GM18520 (cell line): ENCODE measurements at regions not wholly inside any gene's neighbourhood (a gene's known extent, or its start where the extent isn't known, plus 50 kb on each side); places are given as distances from the start of the nearest gene placed in this dataset.

Experiments used
- ATAC-seq: cut with Tn5 transposase; IDR thresholded peaks from one replicate; pipeline ENCODE4 v1.9.1; 2021; ENCODE audit not compliant: unreplicated experiment

- no peak for ATAC-seq
These were observed 334.7 kb downstream of the IRS2 start for GRCh38 chr13:109451726-109452125.

GRCh38 chr13:109448629-109449028 is 337.8 kb downstream of the IRS2 start:
- no peak for ATAC-seq

- no peak for ATAC-seq
These were observed 338.7 kb downstream of the IRS2 start for GRCh38 chr13:109447667-109448066.

DNA sequence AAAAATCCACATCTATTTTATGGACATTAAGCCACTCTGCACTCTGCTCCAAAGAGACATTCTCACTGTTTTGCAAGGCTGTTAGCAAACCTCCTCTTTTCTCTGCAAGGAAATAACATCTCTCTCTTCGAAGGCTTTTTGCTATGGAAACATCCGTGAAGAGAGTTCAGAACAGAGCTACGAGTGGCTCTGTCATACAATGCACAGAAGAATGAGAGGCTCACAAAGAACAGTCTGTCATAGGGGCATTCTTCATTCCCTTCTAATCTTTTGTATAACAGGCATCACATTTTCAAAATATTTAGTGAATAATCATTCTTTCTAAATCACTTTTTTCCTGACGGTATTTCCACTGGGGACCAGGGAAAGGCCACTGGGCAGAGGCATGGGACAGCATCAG is 346.1 kb downstream of the IRS2 start:
- no peak for ATAC-seq

DNA sequence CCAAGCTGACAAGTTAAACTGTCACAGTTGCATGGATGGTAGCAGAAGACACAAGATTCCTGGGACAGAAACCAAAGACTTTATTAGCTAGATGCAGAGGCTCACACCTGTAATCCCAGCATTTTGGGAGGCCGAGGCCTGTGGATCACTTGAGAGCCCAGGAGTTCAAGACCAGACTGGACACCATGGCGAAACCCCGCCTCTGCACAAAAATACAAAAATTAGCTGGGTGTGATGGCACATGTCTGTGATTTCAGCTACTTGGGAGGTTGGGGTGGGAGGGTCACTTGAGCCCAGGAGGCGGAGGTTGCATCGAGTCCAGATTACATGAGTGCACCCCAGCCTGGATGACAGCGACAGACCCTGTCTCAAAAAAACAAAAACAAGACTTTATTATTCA is 346.6 kb downstream of the IRS2 start:
- no peak for ATAC-seq

DNA sequence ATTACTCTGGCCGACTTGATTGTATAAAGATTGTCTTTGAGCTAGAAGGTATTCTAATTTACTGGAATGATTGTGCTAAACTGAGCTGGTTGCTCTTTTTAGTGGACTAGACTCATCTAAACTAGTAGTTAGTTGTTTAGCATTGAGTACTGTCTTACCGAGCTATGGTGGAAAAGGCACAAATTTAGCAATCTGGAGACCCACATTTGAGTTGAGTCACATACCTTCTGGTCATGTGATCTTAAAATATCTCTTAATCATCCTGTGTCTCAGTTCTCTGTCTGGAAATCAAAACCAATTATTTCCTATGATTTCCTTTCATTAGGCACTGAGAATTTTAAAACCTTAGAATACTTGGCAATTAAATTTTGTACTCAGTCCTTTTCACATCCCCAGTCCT is 349.5 kb downstream of the IRS2 start:
- ATAC-seq, result no peak

DNA sequence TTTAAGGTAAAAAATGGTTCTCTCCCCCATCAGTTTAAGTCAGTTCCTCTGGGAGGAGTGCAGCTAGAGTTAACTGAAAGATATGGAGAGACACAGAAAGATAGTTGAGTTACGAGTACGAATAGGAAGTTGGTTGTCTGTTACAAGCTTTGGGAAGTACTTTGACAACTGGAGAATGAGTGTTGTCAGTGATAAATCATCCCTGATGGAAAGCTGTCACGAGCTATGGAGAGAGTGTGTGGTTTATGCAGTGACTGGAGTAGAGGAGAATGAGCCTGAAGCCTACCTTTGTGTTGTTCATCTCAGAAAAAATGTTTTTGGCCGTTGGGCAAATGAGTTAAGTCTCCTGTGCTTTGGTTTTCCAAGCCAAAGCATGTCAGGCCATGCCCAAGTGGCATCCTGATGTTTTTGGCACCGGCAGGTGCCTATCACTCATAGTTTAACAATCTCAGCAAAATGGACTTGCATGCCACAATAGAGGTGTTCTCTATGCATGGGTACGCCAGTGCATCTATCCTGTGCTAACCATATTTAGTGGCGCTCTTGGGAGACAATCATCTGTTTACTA is 350.2 kb downstream of the IRS2 start:
- ATAC-seq, result no peak

GRCh38 chr13:109431217-109431616 is 355.2 kb downstream of the IRS2 start:
- no peak for ATAC-seq

DNA sequence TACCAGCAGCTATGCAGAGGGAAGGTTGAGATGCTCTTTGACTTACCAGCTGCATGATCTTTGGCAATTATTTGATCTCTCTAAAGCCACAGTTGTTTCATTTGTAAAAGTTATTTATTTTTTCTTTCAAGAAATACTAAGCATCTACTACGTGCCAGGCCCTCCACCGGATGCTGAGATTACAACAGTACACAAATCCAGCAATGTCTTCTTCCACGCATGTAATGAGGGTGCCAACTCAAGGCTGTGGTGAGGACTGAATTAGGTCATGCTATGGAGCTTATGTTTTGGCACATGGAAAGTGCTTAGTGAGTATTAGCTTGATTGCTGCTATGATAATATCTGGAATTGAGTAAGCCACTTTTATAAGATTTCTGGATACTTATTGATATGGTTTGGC is 358.2 kb downstream of the IRS2 start:
- no peak for ATAC-seq

- no peak for ATAC-seq
These were observed 358.7 kb downstream of the IRS2 start for GRCh38 chr13:109427695-109428094.

- no peak for ATAC-seq
These were observed 359.2 kb downstream of the IRS2 start for GRCh38 chr13:109427148-109427547.

- no peak for ATAC-seq
These were observed 359.7 kb downstream of the IRS2 start for GRCh38 chr13:109426690-109426990.

- ATAC-seq, result no peak
These were observed 360.3 kb downstream of the IRS2 start for GRCh38 chr13:109425821-109426689.

DNA sequence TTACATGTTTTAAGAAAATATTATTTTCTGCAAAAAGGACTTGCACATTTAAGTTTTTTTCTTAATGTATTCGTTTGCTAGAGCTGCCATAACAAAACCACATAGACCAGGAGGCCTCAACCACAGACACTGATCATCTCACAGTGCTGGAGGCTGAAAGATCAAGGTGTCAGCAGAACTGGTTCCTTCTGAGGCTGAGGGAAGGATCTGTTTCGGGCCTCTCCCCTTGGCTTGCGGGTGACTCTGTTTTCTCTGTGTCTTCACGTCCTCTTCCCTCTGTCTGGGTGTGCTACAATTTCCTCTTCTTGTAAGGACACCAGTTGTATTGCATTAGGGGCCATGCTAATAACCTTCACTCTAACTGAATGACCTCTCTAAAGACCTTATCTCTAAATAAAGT is 364.2 kb downstream of the IRS2 start:
- no peak for ATAC-seq

DNA sequence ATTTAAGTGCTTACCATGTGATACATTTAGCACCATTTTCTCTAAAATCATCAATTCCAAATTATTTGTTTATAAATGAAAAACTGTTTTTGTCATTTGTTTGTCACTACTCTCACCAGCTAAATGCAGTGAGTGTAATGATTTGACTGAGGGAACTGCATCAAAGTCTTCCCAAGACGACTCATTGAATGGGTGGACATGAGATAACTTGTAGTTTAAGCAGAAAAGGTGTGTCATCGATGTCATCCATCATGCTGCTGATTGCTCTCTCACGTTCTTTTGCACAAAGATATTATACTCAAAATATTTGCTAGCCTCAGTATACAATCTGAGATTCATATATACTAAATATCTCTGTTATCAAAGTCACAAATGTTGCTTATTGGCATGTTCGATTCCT is 366.5 kb downstream of the IRS2 start:
- no peak for ATAC-seq

DNA sequence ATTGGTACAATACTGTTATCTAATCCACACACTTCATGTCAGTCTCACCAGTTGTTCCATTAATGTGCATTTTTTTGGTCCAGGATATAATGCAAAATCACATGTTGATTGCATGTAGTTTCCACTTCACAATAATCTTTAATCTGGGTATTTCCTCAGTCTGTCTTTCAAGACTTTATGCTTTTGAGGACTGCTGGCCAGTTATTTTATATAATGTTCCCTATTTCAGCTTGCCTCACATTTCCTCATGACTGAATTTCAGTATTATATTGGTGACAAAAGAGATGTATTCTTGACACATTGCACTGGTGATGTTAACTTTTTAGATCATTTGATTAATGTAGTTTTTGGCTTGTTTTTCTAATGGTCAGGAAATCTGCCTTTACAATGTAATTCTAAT is 368.3 kb downstream of the IRS2 start:
- no peak for ATAC-seq

DNA sequence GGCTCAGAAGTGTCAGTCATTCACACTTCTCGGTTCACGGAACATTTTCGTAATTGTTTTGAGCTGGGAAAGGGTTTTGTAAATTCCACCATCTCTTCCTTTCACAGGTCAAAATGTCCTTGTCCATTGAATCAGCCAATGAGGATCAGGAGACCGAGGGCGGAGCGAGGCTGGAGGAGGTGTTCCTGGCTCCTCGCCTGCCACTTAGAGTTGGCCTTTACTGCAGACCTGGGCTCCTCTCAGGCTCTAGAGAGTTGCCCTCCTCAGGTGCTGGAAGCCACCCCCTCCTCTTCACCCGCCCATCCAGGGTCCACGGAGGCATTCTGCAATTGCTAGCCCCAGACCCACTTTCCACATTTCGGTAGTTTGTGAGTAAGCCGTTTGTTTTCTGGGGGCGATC is 370.4 kb downstream of the IRS2 start:
- ATAC-seq, result no peak

- ATAC-seq, result no peak
These were observed 371.3 kb downstream of the IRS2 start for GRCh38 chr13:109415057-109415456.

DNA sequence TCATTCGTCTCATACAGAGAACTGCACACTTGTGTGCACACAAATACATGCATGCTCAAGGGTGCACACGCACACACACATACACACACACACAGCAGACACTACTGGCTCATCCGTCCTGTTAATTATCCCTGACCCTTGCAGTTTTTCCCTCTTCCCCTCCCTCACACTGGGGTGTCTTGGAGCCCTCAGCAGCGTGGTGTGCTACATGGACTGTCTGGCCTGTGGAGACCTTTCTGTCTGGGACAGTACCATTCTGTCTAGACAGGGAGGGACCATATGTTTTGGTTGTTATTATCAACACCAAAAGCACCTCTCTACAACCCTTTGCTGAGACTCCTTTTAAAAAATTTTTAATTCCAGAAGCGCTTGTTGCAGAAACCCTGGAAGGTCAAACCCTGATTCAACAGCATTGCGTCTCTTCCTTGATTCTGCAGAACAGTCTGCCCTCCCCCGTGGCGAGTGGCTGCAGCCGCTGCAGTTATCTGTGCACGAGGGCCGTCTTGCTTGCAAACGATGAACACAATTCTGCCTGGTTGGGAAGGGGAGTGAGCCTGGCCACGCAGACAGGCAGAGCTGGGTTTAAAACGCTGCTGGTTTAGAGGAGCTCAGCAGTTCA is 374.0 kb downstream of the IRS2 start:
- ATAC-seq, result no peak

GRCh38 chr13:109410868-109411267 is 375.5 kb downstream of the IRS2 start:
- ATAC-seq, result no peak

DNA sequence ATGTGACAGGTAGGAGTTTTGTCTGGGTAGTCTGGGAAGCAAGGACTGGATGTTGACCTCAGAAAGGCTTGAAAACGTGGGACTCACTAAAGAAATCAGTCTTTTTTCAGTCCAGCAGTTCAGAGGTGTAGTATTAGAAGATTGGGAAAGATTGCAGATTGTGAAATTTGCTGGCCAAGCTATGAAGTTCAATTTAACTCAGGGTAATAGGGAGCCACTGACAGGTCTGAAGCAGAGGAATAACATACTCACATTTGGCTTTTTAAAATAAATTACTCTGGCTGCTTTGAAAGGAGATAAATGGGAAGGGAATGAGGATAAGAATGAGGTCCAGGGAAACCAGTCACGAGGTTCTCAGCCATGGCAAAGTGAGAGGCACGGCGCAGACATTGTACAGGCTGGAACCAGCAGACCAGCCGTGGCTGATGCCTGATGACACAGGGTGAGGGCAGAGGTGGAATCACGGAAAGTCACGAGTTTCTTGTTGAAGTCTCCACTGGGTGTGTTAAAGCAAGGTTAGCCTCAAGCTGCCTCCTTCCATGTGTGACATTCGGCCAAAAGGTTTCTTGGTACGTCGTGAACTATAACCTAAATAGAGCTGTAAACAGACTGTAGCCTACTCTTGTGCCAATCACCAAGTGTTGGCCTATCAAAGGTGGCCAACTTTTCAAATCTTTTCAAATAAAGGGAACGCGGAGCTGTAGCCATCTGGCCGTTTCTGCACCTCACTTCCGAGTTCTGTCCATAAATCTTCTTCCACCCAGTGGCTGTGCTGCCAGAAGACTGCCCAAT is 377.6 kb downstream of the IRS2 start:
- ATAC-seq, result no peak
